ENCODE measurements at regions not wholly inside any gene's neighbourhood (a gene's known extent, or its start where the extent isn't known, plus 50 kb on each side); places are given as distances from the start of the nearest gene placed in this dataset.

- TF ChIP-seq CTCF (IDR thresholded peaks at IDR 0.05; ENCODE audit: low read length) (no peak), EZH2phosphoT487 (IDR thresholded peaks at IDR 0.05; ENCODE audit: low read length) (no peak), EZH2 (optimal IDR thresholded peaks at IDR 0.05; ENCODE audit: low read depth, low read length) (no peak)
These were observed 597.5 kb upstream of the LMO3 start for GRCh38 chr12:17203497-17203896.

All from MM.1S (cell line).